WTC11 (cell line): ENCODE measurements at regions not wholly inside any gene's neighbourhood (a gene's known extent, or its start where the extent isn't known, plus 50 kb on each side); places are given as distances from the start of the nearest gene placed in this dataset.

Experiments used
- CREB1 ChIP-seq: sonication (generic); formaldehyde crosslinking; IDR thresholded peaks from 2 replicates; pipeline ENCODE4 v1.8.0; 2023; ENCODE audit warnings: mild to moderate bottlenecking, missing genetic modification reagents
- CREM ChIP-seq: sonication (generic); formaldehyde crosslinking; IDR thresholded peaks from 2 replicates; pipeline ENCODE4 v1.8.1; 2022; ENCODE audit warnings: mild to moderate bottlenecking, missing genetic modification reagents, moderate library complexity
- CTCF ChIP-seq: fragments of 200-600 bp; IDR thresholded peaks from 2 replicates; pipeline ENCODE4 v1.8.0; 2022; ENCODE audit warnings: antibody characterized with exemption
- E2F1 ChIP-seq: sonication (generic); formaldehyde crosslinking; IDR thresholded peaks from 2 replicates; pipeline ENCODE4 v1.8.0; 2022; ENCODE audit warnings: mild to moderate bottlenecking, missing genetic modification reagents
- E2F4 ChIP-seq: sonication (generic); formaldehyde crosslinking; IDR thresholded peaks from 2 replicates; pipeline ENCODE4 v1.8.1; 2022; ENCODE audit warnings: low read depth, mild to moderate bottlenecking, moderate library complexity, missing genetic modification reagents, borderline replicate concordance
- ELF4 ChIP-seq: sonication (generic); formaldehyde crosslinking; IDR thresholded peaks from 2 replicates; pipeline ENCODE4 v1.8.1; 2022; ENCODE audit warnings: low read depth, mild to moderate bottlenecking, moderate library complexity, missing genetic modification reagents
- RELA ChIP-seq: sonication (generic); formaldehyde crosslinking; IDR thresholded peaks from 2 replicates; pipeline ENCODE4 v1.8.1; 2022; ENCODE audit warnings: missing genetic modification reagents, mild to moderate bottlenecking, borderline replicate concordance
- RORB ChIP-seq: fragments of 250-450 bp; sonication (Bioruptor Pico); IDR thresholded peaks from 2 replicates; pipeline ENCODE4 v1.9.0; 2021; ENCODE audit warnings: mild to moderate bottlenecking
- SP1 ChIP-seq: sonication (generic); formaldehyde crosslinking; conservative IDR thresholded peaks from 2 replicates; pipeline ENCODE4 v1.8.1; 2022; ENCODE audit warnings: missing genetic modification reagents
- TCF7 ChIP-seq: sonication (generic); formaldehyde crosslinking; IDR thresholded peaks from 2 replicates; pipeline ENCODE4 v1.8.0; 2022; ENCODE audit warnings: mild to moderate bottlenecking, low read depth, missing genetic modification reagents, moderate library complexity
- TEAD4 ChIP-seq: sonication (generic); formaldehyde crosslinking; IDR thresholded peaks from 2 replicates; pipeline ENCODE4 v1.8.0; 2022; ENCODE audit warnings: mild to moderate bottlenecking, missing genetic modification reagents
- USF2 ChIP-seq: sonication (generic); formaldehyde crosslinking; IDR thresholded peaks from 2 replicates; pipeline ENCODE4 v1.8.1; 2023; ENCODE audit warnings: mild to moderate bottlenecking, missing genetic modification reagents, moderate library complexity
- ZBTB21 ChIP-seq: sonication (generic); formaldehyde crosslinking; IDR thresholded peaks from 2 replicates; pipeline ENCODE4 v1.8.1; 2023; ENCODE audit warnings: mild to moderate bottlenecking, missing genetic modification reagents, borderline replicate concordance

- TF ChIP-seq CTCF (no peak), TCF7 (no peak), TEAD4 (CRISPR knock-in tag) (no peak), RORB (CRISPR knock-in tag) (no peak), E2F4 (CRISPR knock-in tag) (no peak), ELF4 (CRISPR knock-in tag) (no peak), CREM (no peak), USF2 (no peak), RELA (no peak), SP1 (CRISPR knock-in tag) (no peak), ZBTB21 (no peak), E2F1 (CRISPR knock-in tag) (no peak), CREB1 (CRISPR knock-in tag) (no peak)
Observed at GRCh38 chr19:34597596-34597995, 79.4 kb downstream of the SCGB2B2 start.
